Testis (tissue), 2 donors: ENCODE measurements at regions not wholly inside any gene's neighbourhood (a gene's known extent, or its start where the extent isn't known, plus 50 kb on each side); places are given as distances from the start of the nearest gene placed in this dataset.

Source experiments
- CTCF ChIP-seq, 3 experiments: fragments of 450-650 bp in 2 of 3; fragments of 200-600 bp in 1 of 3; sonication (generic) in 1 of 3; IDR thresholded peaks; one replicate each; pipeline ENCODE4 v1.5.1; 2016 to 2019; ENCODE audit warnings: antibody characterized with exemption in 3 of 3, mild to moderate bottlenecking in 2 of 3, moderate library complexity in 1 of 3
- POLR2A ChIP-seq: fragments of 450-650 bp; IDR thresholded peaks from one replicate; pipeline ENCODE4 v1.6.1; 2017; ENCODE audit warnings: antibody characterized with exemption, mild to moderate bottlenecking, moderate library complexity

- TF ChIP-seq CTCF (IDR thresholded peaks at IDR 0.05) (no peak), POLR2A (no peak)
Observed at GRCh38 chr2:8120506-8120860, 561.4 kb upstream of the ID2 start.
